Forelimb muscle (tissue), 1 donor: ENCODE measurements at regions not wholly inside any gene's neighbourhood (a gene's known extent, or its start where the extent isn't known, plus 50 kb on each side); places are given as distances from the start of the nearest gene placed in this dataset.

Source experiments
- DNase-seq: peaks from one replicate; pipeline ENCODE4 v3.0.0-alpha.2; 2013; ENCODE audit warnings: low read depth

- no peak for DNase-seq
Measured at GRCh38 chr20:52402950-52403349, 211.4 kb upstream of the ZFP64 start.

DNA sequence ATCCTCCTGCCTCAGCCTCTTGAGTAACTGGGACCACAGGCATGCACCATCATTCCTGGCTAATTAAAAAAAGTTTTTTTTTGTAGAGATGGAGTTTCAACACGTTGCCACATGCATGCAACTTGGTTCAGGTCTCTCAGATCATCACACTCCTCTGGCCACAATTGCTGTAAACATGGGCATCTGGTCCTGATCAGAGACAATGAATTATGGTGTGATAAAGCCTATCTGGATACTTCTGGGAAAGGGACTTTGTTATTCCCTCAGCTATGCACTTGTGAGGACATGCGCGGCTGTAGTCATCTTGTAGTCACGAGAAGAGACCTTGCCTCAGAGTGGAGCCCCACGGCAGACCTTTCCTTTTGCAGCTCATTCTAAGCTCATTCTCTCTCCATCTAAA lies 210.9 kb upstream of the ZFP64 start:
- no peak for DNase-seq

DNA sequence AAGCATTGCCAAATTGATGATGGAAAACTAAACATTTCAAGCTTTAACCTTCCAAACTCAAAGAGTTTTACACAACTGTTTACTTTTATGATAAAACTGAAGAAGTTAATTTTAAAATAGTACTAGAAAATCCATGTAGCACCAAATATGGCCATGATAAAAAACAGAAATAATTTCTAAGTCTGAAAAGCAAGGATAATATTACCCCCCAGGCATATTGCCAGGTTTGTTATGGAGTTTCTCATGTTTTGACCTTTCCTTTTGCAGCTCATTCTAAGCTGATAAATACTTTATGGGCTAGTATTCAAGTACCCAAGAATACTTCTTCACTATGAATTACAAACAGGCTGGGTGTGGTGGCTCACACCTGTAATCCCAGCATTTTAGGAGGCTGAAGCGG lies 209.9 kb upstream of the ZFP64 start:
- DNase-seq: no peak

GRCh38 chr20:52399352-52399751 lies 207.8 kb upstream of the ZFP64 start:
- DNase-seq: no peak

- DNase-seq: no peak
Measured at GRCh38 chr20:52389606-52390005, 198.0 kb upstream of the ZFP64 start.

- no peak for DNase-seq
Measured at GRCh38 chr20:52383995-52384621, 192.5 kb upstream of the ZFP64 start.

- no peak for DNase-seq
Measured at GRCh38 chr20:52382933-52383332, 191.4 kb upstream of the ZFP64 start.

DNA sequence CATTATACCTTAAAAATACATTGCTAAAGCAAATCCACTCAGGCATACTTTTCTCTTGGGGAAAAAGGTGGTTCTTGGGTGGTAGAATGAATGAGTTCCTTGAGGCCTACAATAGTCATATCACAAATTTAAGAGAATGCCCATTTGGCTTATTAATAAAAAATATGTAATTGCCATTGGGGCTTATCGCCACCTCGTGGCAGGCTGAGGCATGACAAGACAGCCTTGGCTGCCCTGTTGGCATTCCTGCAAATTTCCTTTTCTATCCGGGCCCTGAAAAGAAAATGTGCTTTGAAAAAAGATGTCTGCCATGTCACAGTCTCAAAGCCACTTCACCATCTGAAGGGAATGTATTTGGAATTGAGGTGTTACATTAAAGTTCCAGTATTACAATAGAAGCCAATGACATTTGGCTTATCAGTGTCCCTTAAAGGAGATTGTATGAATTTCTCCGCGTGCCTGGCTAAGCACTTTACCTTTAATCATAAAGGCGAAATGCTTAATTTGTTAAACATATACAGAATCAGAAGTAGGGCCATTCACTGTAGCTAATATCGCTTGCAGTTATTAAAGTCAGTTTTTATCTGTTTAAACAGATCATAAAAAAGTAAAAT lies 188.3 kb upstream of the ZFP64 start:
- no peak for DNase-seq

- no peak for DNase-seq
Measured at GRCh38 chr20:52372169-52372568, 180.6 kb upstream of the ZFP64 start.

GRCh38 chr20:52365688-52366087 lies 174.1 kb upstream of the ZFP64 start:
- no peak for DNase-seq

- no peak for DNase-seq
Measured at GRCh38 chr20:52364405-52364804, 172.8 kb upstream of the ZFP64 start.

DNA sequence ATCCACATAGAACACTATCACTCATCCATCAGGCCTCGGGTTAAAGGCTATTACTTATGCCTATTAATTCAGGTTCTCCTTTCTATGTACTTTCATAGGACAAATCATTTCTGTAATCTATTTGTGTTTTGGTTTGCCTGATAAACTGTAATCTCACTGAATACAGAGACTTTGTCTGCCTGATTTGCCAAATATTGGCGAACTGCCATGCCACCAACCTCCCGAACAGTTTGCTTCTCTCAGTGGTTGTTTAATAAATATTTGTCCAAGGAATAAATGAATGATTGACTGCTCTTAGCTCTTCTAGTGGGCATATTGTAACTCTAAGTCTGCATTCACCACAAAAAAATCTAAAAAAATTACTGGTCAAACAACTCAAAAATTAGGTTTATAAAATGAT lies 170.1 kb upstream of the ZFP64 start:
- no peak for DNase-seq

DNA sequence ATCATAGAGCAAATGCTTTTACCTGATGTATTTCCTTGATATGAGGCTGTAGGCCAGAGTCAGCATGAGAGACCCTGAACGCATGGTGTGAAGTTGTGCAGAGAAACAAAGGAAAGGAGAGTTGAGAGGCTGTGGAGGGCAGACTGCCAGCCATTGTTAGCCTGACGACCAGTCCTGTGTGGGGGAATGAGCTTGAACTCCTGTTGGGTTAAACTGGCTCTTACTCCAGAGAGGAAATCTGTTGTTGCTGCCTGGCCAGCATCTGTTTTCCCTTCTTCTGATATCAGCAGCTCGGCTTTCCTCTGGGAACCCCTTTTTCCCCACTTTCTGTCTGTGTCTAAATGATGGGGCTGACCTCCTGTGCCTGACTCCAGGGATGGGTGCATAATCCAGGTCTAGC lies 158.2 kb upstream of the ZFP64 start:
- DNase-seq: no peak

GRCh38 chr20:52348434-52348833 lies 156.9 kb upstream of the ZFP64 start:
- no peak for DNase-seq

DNA sequence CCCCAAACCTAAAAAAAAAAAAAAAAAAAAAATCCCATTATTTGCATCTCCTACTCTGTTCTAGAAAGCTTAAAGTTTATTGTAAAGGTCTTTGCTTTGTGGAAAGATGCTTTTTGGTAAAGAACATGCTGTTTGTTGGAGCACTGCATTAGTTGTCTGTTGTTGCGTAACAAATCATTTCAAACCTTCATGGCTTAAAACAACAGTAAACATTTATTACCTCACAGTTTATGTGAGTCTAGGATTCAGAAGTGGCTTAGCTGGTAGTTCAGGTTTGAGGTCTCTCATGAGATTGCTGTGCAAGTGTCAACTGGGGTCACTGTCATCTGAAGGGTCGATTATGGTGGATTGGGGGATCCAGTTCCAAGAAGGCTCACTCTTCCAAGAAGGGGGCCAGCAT lies 155.2 kb upstream of the ZFP64 start:
- no peak for DNase-seq

DNA sequence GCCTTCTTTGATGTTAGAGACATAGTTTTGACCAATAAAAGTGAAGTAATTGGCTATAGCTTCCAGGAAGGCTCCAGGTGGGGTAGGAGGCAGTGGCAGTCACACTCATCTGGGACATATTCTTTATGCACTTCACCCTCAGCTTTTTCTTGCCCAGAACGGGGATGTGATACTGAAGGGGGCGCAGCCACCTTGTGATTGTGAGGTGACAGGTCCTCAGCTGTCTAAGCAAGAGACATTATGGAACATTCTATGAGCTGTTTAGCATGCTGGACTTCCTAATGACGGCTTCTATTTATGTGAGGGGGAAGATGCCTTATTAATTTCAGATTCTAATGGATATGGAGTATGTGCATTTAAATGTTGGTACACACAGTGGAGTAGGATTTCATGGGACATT lies 151.3 kb upstream of the ZFP64 start:
- DNase-seq: no peak

DNA sequence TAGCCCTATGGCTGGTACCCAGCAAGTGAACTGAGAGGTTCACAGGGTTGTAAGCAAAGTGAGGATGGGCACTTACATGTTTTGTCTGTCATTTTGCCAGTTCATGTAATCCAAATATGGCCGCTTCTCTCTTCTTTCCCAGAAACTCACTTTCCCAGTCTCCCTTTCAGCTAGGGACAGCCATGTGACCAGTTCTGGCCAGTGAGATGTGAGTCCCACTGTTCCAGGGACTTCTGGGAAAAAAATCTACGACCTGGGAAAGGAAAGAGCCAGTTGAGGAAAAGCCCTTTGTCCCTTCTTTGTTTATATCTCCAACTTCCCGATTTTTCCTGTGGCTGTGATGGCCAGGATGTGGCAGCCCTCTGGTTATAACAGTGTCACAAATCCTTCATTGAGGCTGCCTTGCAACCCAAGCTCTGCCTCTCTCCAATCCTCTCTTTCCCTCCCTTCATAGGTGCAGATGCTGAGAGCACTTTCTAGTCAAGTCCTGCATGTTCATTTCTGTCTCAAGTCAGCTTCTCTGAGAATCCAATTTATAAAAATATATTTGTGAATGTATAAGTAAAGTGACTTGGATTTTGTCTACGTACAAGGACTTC lies 148.6 kb upstream of the ZFP64 start:
- no peak for DNase-seq

GRCh38 chr20:52332649-52333250 lies 141.2 kb upstream of the ZFP64 start:
- DNase-seq: no peak

GRCh38 chr20:52332230-52332629 lies 140.7 kb upstream of the ZFP64 start:
- no peak for DNase-seq

DNA sequence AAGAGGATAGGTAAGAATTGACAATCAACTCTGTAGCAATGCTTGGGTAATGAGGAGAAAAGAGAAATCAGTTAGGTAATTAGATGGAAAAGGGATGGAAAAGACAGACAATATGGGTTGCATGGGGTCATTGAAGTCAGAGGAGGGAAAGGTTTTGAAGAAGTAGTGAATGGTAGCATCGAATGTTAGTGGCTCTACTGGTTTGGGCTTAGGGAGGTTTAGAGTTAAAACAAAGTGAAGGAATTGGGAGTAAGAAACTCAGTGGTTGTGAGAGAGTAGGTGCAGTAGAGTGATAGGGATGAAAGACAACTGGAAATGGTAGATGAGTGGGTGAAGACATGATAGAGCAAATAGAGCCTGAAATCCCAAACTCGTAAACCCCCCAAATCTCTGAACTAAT lies 140.1 kb upstream of the ZFP64 start:
- no peak for DNase-seq

DNA sequence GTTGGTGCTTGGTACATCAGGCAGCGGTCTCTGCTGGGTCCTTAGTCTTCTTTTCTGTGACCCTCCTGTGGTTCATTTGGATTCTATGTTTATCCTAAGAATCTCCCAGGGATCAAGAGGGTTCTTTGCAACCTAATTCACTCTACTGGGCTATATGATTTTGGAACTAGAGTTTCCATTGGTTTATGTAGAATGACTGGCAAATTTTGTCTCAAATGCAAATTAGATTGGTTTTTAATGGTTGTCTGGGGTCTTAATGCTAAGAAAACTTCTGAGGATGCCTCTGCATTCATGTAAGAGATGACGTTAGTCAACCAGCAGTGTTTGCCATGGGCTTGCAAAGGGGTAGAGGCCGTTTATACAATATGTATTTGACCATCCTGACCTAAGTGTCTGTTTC lies 129.8 kb upstream of the ZFP64 start:
- DNase-seq: no peak

- DNase-seq: no peak
Measured at GRCh38 chr20:52318651-52319050, 127.1 kb upstream of the ZFP64 start.

DNA sequence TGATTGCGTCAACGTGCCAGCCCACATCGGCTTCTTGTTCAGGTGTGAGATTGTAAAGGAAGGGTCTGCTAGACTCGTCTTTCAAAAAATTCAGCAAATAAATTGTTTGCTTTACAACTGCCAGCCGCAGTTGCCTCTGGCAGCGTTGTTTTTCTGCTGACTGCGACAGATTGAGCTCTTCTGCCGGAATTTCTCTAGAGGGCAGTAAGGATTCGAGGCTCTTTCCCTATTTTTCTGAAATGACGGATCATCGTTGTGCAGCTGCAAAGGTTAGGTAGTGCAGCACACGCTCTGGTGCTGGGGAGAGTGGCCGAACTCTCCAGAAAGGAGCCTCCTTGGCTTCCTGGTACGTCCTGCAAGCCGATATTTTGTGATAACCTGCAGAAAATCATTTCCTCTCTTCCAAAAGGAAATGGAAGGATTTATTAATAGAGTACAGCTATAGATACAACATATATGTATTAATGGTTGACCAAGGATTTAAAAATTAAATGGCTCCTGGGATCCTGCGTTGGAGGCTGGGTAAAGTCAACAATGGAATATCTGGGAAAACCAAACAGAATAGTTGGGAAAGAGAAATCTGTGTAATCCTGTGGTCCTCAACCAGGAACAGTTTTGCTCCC lies 121.9 kb upstream of the ZFP64 start:
- DNase-seq: peak; percentile 51
